DOHH2 (cell line): ENCODE measurements at regions not wholly inside any gene's neighbourhood (a gene's known extent, or its start where the extent isn't known, plus 50 kb on each side); places are given as distances from the start of the nearest gene placed in this dataset.

Source experiments
- H3F3A ChIP-seq: fragments of 200-600 bp; sonication (generic), shearing (Covaris generic); 2 replicates; pipeline ENCODE4 v1.6.0; 2016; ENCODE audit warnings: antibody characterized with exemption, mild to moderate bottlenecking; ENCODE audit not compliant: control insufficient read depth, insufficient read depth
- H3K27ac ChIP-seq: fragments of 200-600 bp; sonication (generic); 2 replicates; pipeline ENCODE4 v1.5.1; 2014; ENCODE audit warnings: low read depth, mild to moderate bottlenecking, low read length, moderate library complexity
- H3K27me3 ChIP-seq: fragments of 200-600 bp; sonication (generic); 2 replicates; pipeline ENCODE4 v1.6.1; 2014; ENCODE audit warnings: mild to moderate bottlenecking, low read length, mixed read lengths; ENCODE audit not compliant: control insufficient read depth
- H3K36me3 ChIP-seq: fragments of 200-600 bp; sonication (generic); 2 replicates; pipeline ENCODE4 v1.6.1; 2014; ENCODE audit warnings: mild to moderate bottlenecking, low read length, moderate library complexity, mixed read lengths; ENCODE audit not compliant: control insufficient read depth
- H3K4me1 ChIP-seq: fragments of 200-600 bp; sonication (generic); 2 replicates; pipeline ENCODE4 v1.6.1; 2014; ENCODE audit warnings: mild to moderate bottlenecking, low read length, mixed read lengths; ENCODE audit not compliant: control insufficient read depth
- H3K4me2 ChIP-seq: fragments of 200-600 bp; sonication (generic); 2 replicates; pipeline ENCODE4 v1.6.0; 2014; ENCODE audit warnings: mild to moderate bottlenecking, low read length, moderate library complexity
- H3K4me3 ChIP-seq: fragments of 200-600 bp; sonication (generic); 2 replicates; pipeline ENCODE4 v1.5.1; 2014; ENCODE audit warnings: mild to moderate bottlenecking, low read length, mixed read lengths
- H3K79me2 ChIP-seq: fragments of 200-600 bp; sonication (generic); 2 replicates; pipeline ENCODE4 v1.6.1; 2014; ENCODE audit warnings: mild to moderate bottlenecking, low read length, mixed read lengths; ENCODE audit not compliant: control insufficient read depth
- H3K9me2 ChIP-seq: fragments of 200-600 bp; sonication (generic); replicated peaks from 2 replicates; pipeline ENCODE4 v1.6.1; 2014; ENCODE audit warnings: mild to moderate bottlenecking, low read length, mixed read lengths; ENCODE audit not compliant: control insufficient read depth
- H3K9me3 ChIP-seq: fragments of 200-600 bp; sonication (generic); 2 replicates; pipeline ENCODE4 v1.6.1; 2014; ENCODE audit warnings: antibody characterized with exemption, low read length, mixed read lengths; ENCODE audit not compliant: control insufficient read depth, insufficient read depth
- H4K20me1 ChIP-seq: fragments of 200-600 bp; sonication (generic); 2 replicates; pipeline ENCODE4 v1.6.0; 2014; ENCODE audit warnings: low read depth, mild to moderate bottlenecking, antibody characterized with exemption, low read length, moderate library complexity; ENCODE audit not compliant: control insufficient read depth, insufficient read depth
- CTCF ChIP-seq: fragments of 200-600 bp; sonication (generic); IDR thresholded peaks from one replicate; pipeline ENCODE4 v1.5.1; 2014; ENCODE audit warnings: antibody characterized with exemption, mild to moderate bottlenecking, low read depth, low read length; ENCODE audit not compliant: poor library complexity, severe bottlenecking
- EZH2phosphoT487 ChIP-seq: fragments of 200-600 bp; sonication (generic); IDR thresholded peaks from 2 replicates; pipeline ENCODE4 v1.6.1; 2017; ENCODE audit warnings: borderline replicate concordance, mild to moderate bottlenecking, antibody characterized with exemption, low read length, moderate library complexity, mixed read lengths

GRCh38 chr4:129167640-129168260, 71.8 kb downstream of the C4orf33 start:
- Histone ChIP-seq H3K4me2 (no peak overlapping the region), H3K4me3 (no peak overlapping the region), H3K9me2 (no peaks in the 10 kb centered on the region), H3K27me3 (no peaks in the 10 kb centered on the region), H3K27ac (no peak overlapping the region), H3K79me2 (no peaks in the 10 kb centered on the region), H4K20me1 (no peaks in the 10 kb centered on the region), H3K9me3 (no peaks in the 10 kb centered on the region), H3F3A (no peaks in the 10 kb centered on the region), H3K4me1 (no peaks in the 10 kb centered on the region), H3K36me3 (no peaks in the 10 kb centered on the region)
- TF ChIP-seq CTCF (no peak), EZH2phosphoT487 (no peak)

GRCh38 chr4:129172181-129172580, 76.2 kb downstream of the C4orf33 start:
- H3K9me3 ChIP-seq: no peaks in the 10 kb centered on the region
- H3K27me3 ChIP-seq: no peaks in the 10 kb centered on the region
- H3K9me2 ChIP-seq: no peaks in the 10 kb centered on the region
- no peaks in the 10 kb centered on the region for H4K20me1 ChIP-seq
- no peaks in the 10 kb centered on the region for H3K36me3 ChIP-seq
- no peaks in the 10 kb centered on the region for H3F3A ChIP-seq
- H3K4me3 ChIP-seq: no peak overlapping the region
- H3K4me2 ChIP-seq: no peak overlapping the region
- H3K79me2 ChIP-seq: no peaks in the 10 kb centered on the region
- no peaks in the 10 kb centered on the region for H3K4me1 ChIP-seq
- TF ChIP-seq CTCF: no peak
- TF ChIP-seq EZH2phosphoT487: no peak
- H3K27ac ChIP-seq: no peak overlapping the region

- Histone ChIP-seq H3K4me2 (no peak overlapping the region), H3K4me3 (no peak overlapping the region), H3K4me1 (no peaks in the 10 kb centered on the region), H4K20me1 (no peaks in the 10 kb centered on the region), H3K9me2 (no peaks in the 10 kb centered on the region), H3K27me3 (no peaks in the 10 kb centered on the region), H3K9me3 (no peaks in the 10 kb centered on the region), H3K27ac (no peak overlapping the region), H3K36me3 (no peaks in the 10 kb centered on the region), H3F3A (no peaks in the 10 kb centered on the region), H3K79me2 (no peaks in the 10 kb centered on the region)
- TF ChIP-seq EZH2phosphoT487 (no peak), CTCF (no peak)
Observed at GRCh38 chr4:129176864-129177263, 80.9 kb downstream of the C4orf33 start.

GRCh38 chr4:129179276-129179675, 83.3 kb downstream of the C4orf33 start:
- Histone ChIP-seq H3K4me1 (no peaks in the 10 kb centered on the region), H3F3A (no peaks in the 10 kb centered on the region), H3K27me3 (no peaks in the 10 kb centered on the region), H3K27ac (no peak overlapping the region), H3K79me2 (no peaks in the 10 kb centered on the region), H3K4me3 (no peak overlapping the region), H4K20me1 (no peaks in the 10 kb centered on the region), H3K9me2 (no peaks in the 10 kb centered on the region), H3K4me2 (no peak overlapping the region), H3K9me3 (no peaks in the 10 kb centered on the region), H3K36me3 (no peaks in the 10 kb centered on the region)
- TF ChIP-seq EZH2phosphoT487 (no peak), CTCF (no peak)
